ENCODE measurements at regions not wholly inside any gene's neighbourhood (a gene's known extent, or its start where the extent isn't known, plus 50 kb on each side); places are given as distances from the start of the nearest gene placed in this dataset.

DNA sequence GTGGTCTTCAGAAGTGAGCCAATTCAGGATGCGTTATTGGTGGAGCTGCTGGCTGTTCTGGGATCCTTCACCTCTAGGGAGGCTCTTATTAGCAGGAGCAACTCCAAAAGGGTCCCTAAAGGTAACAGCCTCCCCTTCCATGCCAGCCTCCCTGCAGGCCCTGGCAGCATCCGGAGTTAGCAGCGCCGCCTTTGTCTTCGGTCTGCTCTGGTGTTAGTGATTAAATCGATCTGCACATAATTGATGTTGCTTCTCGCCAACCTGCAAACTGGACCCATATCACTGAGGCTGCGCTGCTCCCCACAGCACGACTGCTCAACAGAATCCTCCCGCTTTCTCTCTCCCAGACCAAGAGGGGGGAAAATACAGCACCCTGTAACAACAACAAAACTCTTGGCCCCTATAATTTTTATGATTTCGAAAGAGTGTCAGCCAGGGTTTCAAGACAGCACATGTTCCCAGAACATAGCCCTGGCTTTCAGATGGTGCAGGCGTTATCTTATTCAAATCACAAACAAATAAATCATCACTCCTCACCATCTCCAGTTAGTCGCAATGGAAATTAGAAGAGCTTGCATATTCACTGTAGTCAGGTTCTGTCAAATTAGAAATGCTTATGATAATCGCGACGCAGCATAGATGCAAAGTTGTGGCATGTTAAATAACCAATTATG lies 76.0 kb downstream of the IRX3 start:
- Mint-ChIP-seq H3K27ac (no peak overlapping the region), H3K9me3 (no peaks in the 10 kb centered on the region), H3K27me3 (ENCODE audit: low read depth) (peaks cover 51% of the 10 kb centered on the region), H3K4me3 (no peak overlapping the region), H3K4me1 (peaks cover 20% of the 10 kb centered on the region), H3K36me3 (ENCODE audit: low read depth) (no peaks in the 10 kb centered on the region)
- TF ChIP-seq, protein P1, sequence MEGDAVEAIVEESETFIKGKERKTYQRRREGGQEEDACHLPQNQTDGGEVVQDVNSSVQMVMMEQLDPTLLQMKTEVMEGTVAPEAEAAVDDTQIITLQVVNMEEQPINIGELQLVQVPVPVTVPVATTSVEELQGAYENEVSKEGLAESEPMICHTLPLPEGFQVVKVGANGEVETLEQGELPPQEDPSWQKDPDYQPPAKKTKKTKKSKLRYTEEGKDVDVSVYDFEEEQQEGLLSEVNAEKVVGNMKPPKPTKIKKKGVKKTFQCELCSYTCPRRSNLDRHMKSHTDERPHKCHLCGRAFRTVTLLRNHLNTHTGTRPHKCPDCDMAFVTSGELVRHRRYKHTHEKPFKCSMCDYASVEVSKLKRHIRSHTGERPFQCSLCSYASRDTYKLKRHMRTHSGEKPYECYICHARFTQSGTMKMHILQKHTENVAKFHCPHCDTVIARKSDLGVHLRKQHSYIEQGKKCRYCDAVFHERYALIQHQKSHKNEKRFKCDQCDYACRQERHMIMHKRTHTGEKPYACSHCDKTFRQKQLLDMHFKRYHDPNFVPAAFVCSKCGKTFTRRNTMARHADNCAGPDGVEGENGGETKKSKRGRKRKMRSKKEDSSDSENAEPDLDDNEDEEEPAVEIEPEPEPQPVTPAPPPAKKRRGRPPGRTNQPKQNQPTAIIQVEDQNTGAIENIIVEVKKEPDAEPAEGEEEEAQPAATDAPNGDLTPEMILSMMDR (IDR thresholded peaks at IDR 0.05; ENCODE audit: unreplicated experiment in 3 of 3), result no peak

DNA sequence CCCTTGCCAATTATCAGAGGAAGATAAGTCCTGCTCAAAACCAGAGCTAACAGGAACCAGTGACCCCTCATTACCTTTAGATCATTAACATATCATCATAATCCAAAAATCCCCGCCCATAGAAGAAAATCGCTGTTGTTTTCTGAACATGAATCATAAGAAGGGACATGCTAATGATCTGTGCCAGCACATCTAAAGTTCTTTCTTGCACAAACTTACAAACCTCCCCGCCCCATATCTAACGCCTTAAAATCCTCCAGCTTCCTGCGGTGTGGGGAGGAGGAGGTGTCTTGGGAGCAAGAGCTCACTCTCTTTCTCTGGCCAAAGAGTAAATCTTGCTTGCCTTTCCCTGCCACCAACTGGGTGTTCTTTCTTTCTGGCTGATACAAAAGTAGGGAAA lies 78.3 kb downstream of the IRX3 start:
- H3K27ac Mint-ChIP-seq, result no peak overlapping the region

DNA sequence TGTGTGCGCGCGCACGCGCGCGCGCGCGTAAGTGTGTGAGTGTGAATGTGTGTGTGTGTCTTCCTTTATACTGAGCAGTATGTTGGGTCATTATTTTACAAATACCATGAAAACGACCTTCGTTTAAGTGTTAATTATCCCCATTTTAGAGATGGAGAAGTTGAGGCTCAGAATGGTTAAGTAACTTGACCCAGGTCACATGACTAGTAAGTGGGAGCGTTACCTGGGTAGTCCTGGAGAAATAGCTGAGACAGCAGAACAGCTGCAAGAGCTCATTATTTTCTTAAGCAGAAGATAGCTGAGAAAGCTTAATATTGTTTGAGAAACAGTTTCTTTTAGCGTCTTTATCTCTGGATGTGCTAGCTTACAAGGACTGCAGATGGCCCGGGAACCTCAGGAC lies 78.8 kb downstream of the IRX3 start:
- Mint-ChIP-seq H3K4me3 (no peak overlapping the region), H3K27ac (no peak overlapping the region), H3K4me1 (peaks cover 10% of the 10 kb centered on the region), H3K27me3 (ENCODE audit: low read depth) (peaks cover 60% of the 10 kb centered on the region), H3K36me3 (ENCODE audit: low read depth) (no peaks in the 10 kb centered on the region), H3K9me3 (no peaks in the 10 kb centered on the region)
- TF ChIP-seq, protein P1 (IDR thresholded peaks at IDR 0.05; ENCODE audit: unreplicated experiment in 3 of 3), result no peak

More for the DNA sequence above, 78.3 kb downstream of the IRX3 start:
- H3K9me3 Mint-ChIP-seq, result no peaks in the 10 kb centered on the region
- peaks cover 14% of the 10 kb centered on the region for H3K4me1 Mint-ChIP-seq
- TF ChIP-seq, protein P1 (IDR thresholded peaks at IDR 0.05; ENCODE audit: unreplicated experiment in 3 of 3), result no peak
- H3K27me3 Mint-ChIP-seq (ENCODE audit: low read depth), result peaks cover 64% of the 10 kb centered on the region
- no peaks in the 10 kb centered on the region for H3K36me3 Mint-ChIP-seq (ENCODE audit: low read depth)
- no peak overlapping the region for H3K4me3 Mint-ChIP-seq

DNA sequence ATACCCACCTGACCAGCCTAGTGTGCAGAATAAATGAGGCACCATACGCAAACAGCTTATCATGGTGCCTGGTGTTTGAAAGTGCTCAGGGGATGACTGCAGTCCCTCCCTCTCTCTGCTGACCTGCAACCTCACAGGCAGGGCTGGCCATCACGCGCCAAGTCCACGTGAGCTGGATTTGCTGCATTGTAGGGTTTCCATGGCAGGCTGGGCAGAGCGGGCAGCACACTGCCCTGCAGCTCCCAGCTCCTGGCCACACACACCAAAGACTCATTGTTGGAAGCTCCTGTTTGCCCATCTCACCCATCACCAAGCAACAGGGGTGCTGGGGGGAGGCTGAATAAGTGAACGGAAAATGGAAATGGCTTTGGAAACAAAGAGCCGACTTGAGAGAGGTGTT lies 81.8 kb downstream of the IRX3 start:
- Mint-ChIP-seq H3K27me3 (ENCODE audit: low read depth) (peaks cover 51% of the 10 kb centered on the region), H3K4me3 (no peak overlapping the region), H3K27ac (no peak overlapping the region), H3K4me1 (peaks cover 7% of the 10 kb centered on the region), H3K36me3 (ENCODE audit: low read depth) (no peaks in the 10 kb centered on the region), H3K9me3 (no peaks in the 10 kb centered on the region)
- TF ChIP-seq, protein P1 (IDR thresholded peaks at IDR 0.05; ENCODE audit: unreplicated experiment in 3 of 3), result no peak

DNA sequence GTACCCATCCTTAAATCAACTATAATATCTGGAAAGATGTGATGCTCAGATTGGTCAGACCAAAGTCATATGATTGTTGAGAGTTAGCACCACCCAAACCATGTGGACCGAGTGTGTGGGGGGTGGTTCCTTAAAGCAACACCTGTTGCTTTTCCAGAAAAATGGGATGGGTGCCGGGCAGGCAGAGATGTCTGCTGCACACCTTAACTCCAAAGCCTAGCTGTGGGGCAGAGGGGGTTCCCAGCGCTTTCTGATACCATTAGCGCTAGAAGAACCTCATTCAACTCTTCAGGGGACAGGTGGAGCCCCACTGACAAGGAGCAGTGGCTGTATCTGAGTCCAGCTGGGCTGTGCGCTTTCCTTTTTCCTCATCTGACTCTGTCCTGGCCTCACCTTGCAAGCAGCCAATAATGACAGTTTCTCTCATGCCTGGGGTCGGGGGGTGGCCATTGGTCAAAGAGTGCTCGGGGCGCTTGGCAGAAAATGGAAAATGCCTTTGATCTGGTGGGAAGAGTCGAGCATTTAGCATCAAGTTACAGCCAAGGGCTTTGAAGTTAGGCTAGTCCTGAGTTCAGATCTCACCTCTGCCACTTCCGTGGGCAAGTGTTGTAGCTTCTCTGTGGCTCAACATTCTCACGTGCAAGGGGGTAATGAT lies 82.6 kb downstream of the IRX3 start:
- Mint-ChIP-seq H3K4me1 (peaks cover 9% of the 10 kb centered on the region), H3K9me3 (no peaks in the 10 kb centered on the region), H3K27me3 (ENCODE audit: low read depth) (peaks cover 48% of the 10 kb centered on the region), H3K27ac (no peak overlapping the region), H3K4me3 (no peak overlapping the region), H3K36me3 (ENCODE audit: low read depth) (no peaks in the 10 kb centered on the region)
- TF ChIP-seq, protein P1 (IDR thresholded peaks at IDR 0.05; ENCODE audit: unreplicated experiment in 3 of 3), result no peak

DNA sequence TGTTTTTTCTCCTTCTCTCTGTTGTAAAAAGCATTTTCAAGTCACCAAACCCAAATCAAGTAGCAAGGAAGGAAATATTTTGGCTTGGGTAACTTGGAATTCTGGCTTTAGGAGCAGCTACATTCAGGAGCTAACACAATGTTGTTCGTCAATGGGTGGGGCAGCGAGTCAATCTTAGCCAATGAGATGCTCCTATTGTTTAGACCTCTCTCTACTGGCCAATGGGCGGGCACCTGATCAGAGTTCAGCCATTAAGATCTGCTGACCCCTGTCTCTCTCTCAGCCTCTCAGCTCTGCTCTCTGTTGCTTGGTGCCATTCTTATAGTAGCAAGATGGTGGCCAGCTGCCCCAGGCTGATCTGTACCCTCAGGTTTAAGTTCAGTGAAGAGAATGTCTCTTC lies 83.2 kb downstream of the IRX3 start:
- peaks cover 44% of the 10 kb centered on the region for H3K27me3 Mint-ChIP-seq (ENCODE audit: low read depth)
- H3K27ac Mint-ChIP-seq, result no peak overlapping the region
- TF ChIP-seq, protein P1 (IDR thresholded peaks at IDR 0.05; ENCODE audit: unreplicated experiment in 3 of 3), result no peak
- H3K36me3 Mint-ChIP-seq (ENCODE audit: low read depth), result no peaks in the 10 kb centered on the region
- no peaks in the 10 kb centered on the region for H3K9me3 Mint-ChIP-seq
- no peak overlapping the region for H3K4me3 Mint-ChIP-seq
- peaks cover 9% of the 10 kb centered on the region for H3K4me1 Mint-ChIP-seq

Data from nephron (organoid).